ENCODE measurements at regions not wholly inside any gene's neighbourhood (a gene's known extent, or its start where the extent isn't known, plus 50 kb on each side); places are given as distances from the start of the nearest gene placed in this dataset.
"Not testable (repeated sequence)": the region's sequence is repeated elsewhere in the genome, so short reads cannot be mapped to it uniquely, and the experiment has no call there.

- TF ChIP-seq ZFX (IDR thresholded peaks at IDR 0.05): no peak
- TF ChIP-seq, protein P1, sequence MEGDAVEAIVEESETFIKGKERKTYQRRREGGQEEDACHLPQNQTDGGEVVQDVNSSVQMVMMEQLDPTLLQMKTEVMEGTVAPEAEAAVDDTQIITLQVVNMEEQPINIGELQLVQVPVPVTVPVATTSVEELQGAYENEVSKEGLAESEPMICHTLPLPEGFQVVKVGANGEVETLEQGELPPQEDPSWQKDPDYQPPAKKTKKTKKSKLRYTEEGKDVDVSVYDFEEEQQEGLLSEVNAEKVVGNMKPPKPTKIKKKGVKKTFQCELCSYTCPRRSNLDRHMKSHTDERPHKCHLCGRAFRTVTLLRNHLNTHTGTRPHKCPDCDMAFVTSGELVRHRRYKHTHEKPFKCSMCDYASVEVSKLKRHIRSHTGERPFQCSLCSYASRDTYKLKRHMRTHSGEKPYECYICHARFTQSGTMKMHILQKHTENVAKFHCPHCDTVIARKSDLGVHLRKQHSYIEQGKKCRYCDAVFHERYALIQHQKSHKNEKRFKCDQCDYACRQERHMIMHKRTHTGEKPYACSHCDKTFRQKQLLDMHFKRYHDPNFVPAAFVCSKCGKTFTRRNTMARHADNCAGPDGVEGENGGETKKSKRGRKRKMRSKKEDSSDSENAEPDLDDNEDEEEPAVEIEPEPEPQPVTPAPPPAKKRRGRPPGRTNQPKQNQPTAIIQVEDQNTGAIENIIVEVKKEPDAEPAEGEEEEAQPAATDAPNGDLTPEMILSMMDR (conservative IDR thresholded peaks at IDR 0.05): no peak
These were observed 519.2 kb upstream of the SLITRK6 start for GRCh38 chr13:86318450-86318849.

DNA sequence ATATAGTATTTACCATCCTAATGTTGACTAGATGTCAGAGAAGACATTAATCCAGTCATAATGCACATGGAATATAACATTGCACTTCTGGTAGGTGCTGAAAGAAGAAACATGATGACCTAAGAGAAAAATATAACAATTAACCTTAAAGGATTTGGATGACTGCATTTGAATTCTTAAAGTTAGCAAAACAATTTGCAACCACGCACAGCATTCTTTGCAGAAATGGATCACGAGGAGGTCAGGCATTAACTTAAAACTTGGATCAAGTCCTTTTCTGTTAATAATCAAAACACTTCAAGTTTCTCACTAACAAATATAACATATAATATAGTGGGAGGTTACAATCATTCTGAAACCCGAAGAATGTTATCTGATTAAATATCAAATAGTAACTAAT lies 525.0 kb upstream of the SLITRK6 start:
- TF ChIP-seq, protein P1 (conservative IDR thresholded peaks at IDR 0.05): no peak
- no peak for TF ChIP-seq ZFX (IDR thresholded peaks at IDR 0.05)
- H3K27ac ChIP-seq: no peak overlapping the region

More at GRCh38 chr13:86318450-86318849, 519.2 kb upstream of the SLITRK6 start:
- no peak overlapping the region for H3K27ac ChIP-seq

DNA sequence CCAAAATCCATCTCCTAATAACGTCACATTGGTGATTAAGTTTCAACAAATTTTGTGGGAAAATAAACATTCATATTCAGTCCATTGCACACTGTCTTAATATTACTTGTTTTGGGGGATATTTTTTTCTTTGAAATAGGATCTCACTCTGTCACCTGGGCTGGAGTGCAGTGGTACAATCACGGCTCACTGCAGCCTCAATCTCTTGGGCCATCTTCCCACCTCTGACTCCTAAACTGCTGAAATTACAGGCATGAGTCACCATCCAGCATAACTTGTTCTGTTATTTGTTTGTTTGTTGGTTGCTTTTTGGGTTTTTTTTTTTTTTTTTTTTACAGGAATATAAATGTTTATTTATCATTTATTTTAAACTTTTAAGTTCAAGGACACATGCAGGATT lies 556.1 kb upstream of the SLITRK6 start:
- TF ChIP-seq ZFX (IDR thresholded peaks at IDR 0.05): no peak
- TF ChIP-seq, protein P1 (conservative IDR thresholded peaks at IDR 0.05): no peak
- H3K27ac ChIP-seq: no peak overlapping the region

- no peak for TF ChIP-seq ZFX (IDR thresholded peaks at IDR 0.05)
- TF ChIP-seq, protein P1 (conservative IDR thresholded peaks at IDR 0.05): no peak
These were observed 557.9 kb upstream of the SLITRK6 start for GRCh38 chr13:86357106-86357505.

GRCh38 chr13:86363749-86364148 lies 564.5 kb upstream of the SLITRK6 start:
- H3K27ac ChIP-seq: not testable (repeated sequence)

More at GRCh38 chr13:86357106-86357505, 557.9 kb upstream of the SLITRK6 start:
- no peak overlapping the region for H3K27ac ChIP-seq

DNA sequence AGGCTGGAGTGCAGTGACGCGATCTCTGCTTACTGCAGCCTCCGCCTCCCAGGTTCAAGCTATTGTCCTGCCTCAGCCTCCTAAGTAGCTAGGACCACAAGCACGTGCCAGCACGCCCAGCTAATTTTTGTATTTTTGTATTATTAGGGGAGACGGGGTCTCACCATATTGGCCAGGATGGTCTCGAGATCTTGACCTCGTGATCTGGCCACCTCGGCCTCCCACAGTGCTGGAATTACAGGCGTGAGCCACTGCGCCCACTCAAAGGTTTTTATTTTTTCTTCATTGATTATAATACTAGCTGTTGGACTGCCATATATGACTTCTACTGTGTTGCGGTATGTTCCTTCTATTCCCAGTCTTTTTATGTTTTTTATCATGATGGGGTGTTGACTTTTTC lies 569.7 kb upstream of the SLITRK6 start:
- TF ChIP-seq ZFX (IDR thresholded peaks at IDR 0.05): no peak
- TF ChIP-seq, protein P1 (conservative IDR thresholded peaks at IDR 0.05): no peak
- H3K27ac ChIP-seq: no peak overlapping the region

DNA sequence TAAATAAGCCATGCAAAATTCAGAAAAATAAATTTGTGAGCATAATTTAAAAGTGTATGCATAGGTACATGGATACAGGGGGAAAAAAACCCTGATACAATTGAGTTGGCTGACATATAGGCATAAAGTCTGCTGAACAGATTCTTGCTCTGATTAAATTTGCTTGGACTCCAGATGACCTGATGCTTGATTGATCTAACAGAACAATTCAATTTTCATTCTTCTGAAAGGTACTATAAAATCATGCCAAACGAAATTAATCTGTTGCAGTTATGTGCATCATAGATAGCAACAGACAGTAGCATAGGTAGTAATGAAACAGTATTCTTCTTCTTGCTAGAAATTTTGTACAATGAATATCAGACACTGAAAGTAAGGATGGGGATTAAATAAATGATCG lies 578.2 kb upstream of the SLITRK6 start:
- no peak for TF ChIP-seq ZFX (IDR thresholded peaks at IDR 0.05)
- TF ChIP-seq, protein P1 (conservative IDR thresholded peaks at IDR 0.05): no peak
- no peak overlapping the region for H3K27ac ChIP-seq

DNA sequence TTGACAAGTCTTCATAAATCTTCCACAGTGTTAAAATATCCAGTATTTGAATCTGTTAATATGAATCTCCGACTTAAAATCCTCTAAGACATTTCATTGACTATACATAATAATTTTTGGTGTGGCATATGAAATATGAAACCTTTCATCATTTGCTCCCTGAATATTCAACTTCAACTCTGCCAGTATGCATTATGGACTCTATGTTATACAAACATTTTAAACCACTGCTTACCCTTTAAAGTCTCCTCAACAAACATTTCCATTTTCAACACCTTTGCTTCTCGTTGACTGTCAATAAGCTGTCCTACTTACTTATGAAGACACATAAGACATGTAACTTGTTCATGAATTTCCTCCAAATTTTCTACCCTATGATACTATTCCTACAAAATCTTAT lies 579.4 kb upstream of the SLITRK6 start:
- no peak overlapping the region for H3K27ac ChIP-seq
- TF ChIP-seq, protein P1 (conservative IDR thresholded peaks at IDR 0.05): no peak
- TF ChIP-seq ZFX (IDR thresholded peaks at IDR 0.05): no peak
